SH-SY5Y (cell line): ENCODE measurements at regions not wholly inside any gene's neighbourhood (a gene's known extent, or its start where the extent isn't known, plus 50 kb on each side); places are given as distances from the start of the nearest gene placed in this dataset.

Experiments used
- GATA2 ChIP-seq: IDR thresholded peaks from 2 replicates; pipeline ENCODE4 v1.6.1; 2011; ENCODE audit warnings: mild to moderate bottlenecking, low read depth, low read length
- GATA3 ChIP-seq: IDR thresholded peaks from 2 replicates; pipeline ENCODE4 v1.6.1; 2011; ENCODE audit warnings: low read depth, mild to moderate bottlenecking, low read length, moderate library complexity

DNA sequence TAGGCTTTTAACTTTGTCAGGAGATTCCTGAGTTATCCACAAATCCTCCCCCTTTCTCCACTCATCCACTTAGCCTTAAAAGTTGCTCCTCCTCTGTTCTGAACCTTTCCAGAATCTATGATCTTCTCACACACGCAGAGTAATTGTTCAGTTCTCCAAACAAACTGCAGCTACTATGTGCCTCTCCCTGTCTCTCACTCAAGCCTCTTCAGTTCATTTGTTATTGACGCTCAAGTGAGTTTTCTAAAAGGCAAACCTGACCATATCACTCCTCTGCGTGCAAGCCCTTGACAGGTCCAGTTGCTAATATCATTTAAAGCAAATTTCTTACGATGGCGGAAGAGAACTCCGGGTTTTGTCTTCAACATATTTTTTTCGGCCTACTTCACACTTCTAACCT lies 1169.7 kb upstream of the TENM4 start:
- TF ChIP-seq GATA2, result no peak
- no peak for TF ChIP-seq GATA3
